Ovary (tissue), 7 donors: ENCODE measurements at regions not wholly inside any gene's neighbourhood (a gene's known extent, or its start where the extent isn't known, plus 50 kb on each side); places are given as distances from the start of the nearest gene placed in this dataset.

Experiments used
- DNase-seq, 5 donors: peaks; one replicate each; pipeline ENCODE4 v3.0.0-alpha.2; 2019 to 2020
- H3K27ac ChIP-seq, 2 donors: fragments of 200-600 bp; one replicate each; pipeline versions ENCODE4 v1.5.1 to v1.8.0; 2019 to 2022
- H3K27me3 ChIP-seq: fragments of 200-600 bp; one replicate; pipeline ENCODE4 v1.8.0; 2022
- H3K36me3 ChIP-seq: fragments of 200-600 bp; sonication (generic); one replicate; pipeline ENCODE4 v1.5.1; 2019
- H3K4me1 ChIP-seq: one replicate; pipeline ENCODE4 v1.8.1; 2013; ENCODE audit warnings: mild to moderate bottlenecking, moderate library complexity; ENCODE audit not compliant: insufficient read depth
- H3K4me3 ChIP-seq: fragments of 200-600 bp; sonication (generic); one replicate; pipeline ENCODE4 v1.5.1; 2017
- H3K9me3 ChIP-seq, 2 donors: fragments of 200-600 bp in 1 of 2; sonication (generic) in 1 of 2; one replicate each; pipeline versions ENCODE4 v1.5.1 to v1.8.1; 2013 to 2019; ENCODE audit warnings: mild to moderate bottlenecking in 1 of 2, moderate library complexity in 1 of 2
- EP300 ChIP-seq: sonication (generic); formaldehyde crosslinking; IDR thresholded peaks from one replicate; pipeline ENCODE4 v1.6.1; 2017; ENCODE audit warnings: antibody characterized with exemption
- POLR2A ChIP-seq: fragments of 450-650 bp; IDR thresholded peaks from one replicate; pipeline ENCODE4 v1.6.1; 2017; ENCODE audit warnings: antibody characterized with exemption, mild to moderate bottlenecking, moderate library complexity
- whole genome bisulfite sequencing, 3 donors: extraction: QIAGEN DNeasy Blood & Tissue Kit in 1 of 3; methylation state at CpG; one replicate each; pipeline versions ENCODE4 v1.1.5 to v1.1.7; 2013 to 2017; 5-methylcytosine and 5-hydroxymethylcytosine counted together
- intact Hi-C, 4 donors: fragments of 100-400 bp; cut with DNase I; formaldehyde crosslinking; loops; one replicate each; pipeline versions ENCODE4 v1.11.0 to v1.15.1; 2022 to 2023
- TF ChIP-seq, protein P1 (sequence below), 3 donors: fragments of 450-650 bp in 2 of 3; fragments of 200-600 bp in 1 of 3; IDR thresholded peaks; one replicate each; pipeline versions ENCODE4 v1.5.1 to v1.8.0; 2016 to 2022; ENCODE audit warnings: antibody characterized with exemption in 3 of 3, mild to moderate bottlenecking in 1 of 3
- donor health status: DM: no; HTN: no; CAD: no; lungs with moderate emphysema.
- donor health status: DM: no; HTN: no; CAD: no.
- donor health status: Bipolar disorder and iron deficiency.
- donor health status: DM: no; HTN: no; CAD: no.
- donor health status: DM: yes; HTN: yes; CAD: no.

DNA sequence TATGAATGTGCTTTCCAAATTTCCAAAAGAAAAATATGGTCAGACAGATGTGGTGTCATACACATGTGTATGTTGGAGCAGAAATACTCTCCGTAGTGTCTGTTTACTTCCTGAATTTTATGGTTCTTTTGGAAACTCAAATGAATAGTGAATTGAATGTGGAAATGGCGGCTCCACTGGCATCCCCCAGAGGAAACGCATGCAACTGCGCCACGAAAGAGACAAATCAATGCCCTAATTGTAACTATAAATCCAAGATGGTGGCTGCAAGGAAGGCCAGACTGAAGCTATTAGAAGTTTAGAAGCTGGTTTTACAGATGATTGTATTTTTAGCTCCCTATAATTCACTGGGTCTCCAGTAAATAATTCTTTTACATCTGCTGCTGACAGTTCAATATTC, 246.7 kb downstream of the FGFR2 start:
- intact Hi-C loops: no loop called here
- 91 to 97% (median 94%) methylated on average over 5 of the region's 5 CpGs for WGBS, 3 donors

DNA sequence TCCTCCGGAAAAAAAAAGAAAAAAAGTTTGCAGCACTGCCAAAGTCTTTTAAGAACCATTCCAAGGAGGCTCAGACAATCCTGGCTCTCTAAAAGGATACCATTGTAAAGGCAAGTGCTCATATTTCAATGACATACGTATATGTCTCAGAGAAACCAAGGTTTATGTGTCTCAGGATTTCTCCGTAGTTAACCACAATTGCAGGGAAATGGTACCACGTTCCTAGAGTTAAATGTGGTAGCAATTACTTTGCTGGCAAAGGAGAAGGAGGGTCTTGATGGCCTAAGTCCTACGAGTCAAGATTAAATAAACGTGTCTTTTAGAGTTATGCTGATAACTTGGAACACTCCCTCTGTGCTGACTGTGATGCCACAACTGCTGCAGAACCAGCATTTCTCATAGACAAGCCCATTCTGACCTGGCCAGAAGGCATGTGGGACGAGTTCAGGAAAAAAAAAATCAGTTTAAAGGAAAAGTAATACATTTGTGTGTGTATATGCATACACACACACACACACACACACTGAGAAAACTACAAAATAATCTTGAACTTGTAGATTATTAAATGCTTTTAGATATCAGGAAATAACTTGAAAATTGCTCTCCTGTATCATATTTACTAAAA, 245.9 kb downstream of the FGFR2 start:
- WGBS, 3 donors: 13 to 19% (median 17%) methylated on average over 7 of the region's 7 CpGs

More for the DNA sequence above, 246.7 kb downstream of the FGFR2 start:
- Histone ChIP-seq H3K27ac (no peak overlapping the region), H3K36me3 (no peaks in the 10 kb centered on the region), H3K4me3 (no peak overlapping the region), H3K4me1 (no peaks in the 10 kb centered on the region), H3K27me3 (no peaks in the 10 kb centered on the region), H3K9me3 (no peaks in the 10 kb centered on the region)
- DNase-seq: no peak
- TF ChIP-seq POLR2A: no peak
- no peak for TF ChIP-seq EP300
- TF ChIP-seq, protein P1, sequence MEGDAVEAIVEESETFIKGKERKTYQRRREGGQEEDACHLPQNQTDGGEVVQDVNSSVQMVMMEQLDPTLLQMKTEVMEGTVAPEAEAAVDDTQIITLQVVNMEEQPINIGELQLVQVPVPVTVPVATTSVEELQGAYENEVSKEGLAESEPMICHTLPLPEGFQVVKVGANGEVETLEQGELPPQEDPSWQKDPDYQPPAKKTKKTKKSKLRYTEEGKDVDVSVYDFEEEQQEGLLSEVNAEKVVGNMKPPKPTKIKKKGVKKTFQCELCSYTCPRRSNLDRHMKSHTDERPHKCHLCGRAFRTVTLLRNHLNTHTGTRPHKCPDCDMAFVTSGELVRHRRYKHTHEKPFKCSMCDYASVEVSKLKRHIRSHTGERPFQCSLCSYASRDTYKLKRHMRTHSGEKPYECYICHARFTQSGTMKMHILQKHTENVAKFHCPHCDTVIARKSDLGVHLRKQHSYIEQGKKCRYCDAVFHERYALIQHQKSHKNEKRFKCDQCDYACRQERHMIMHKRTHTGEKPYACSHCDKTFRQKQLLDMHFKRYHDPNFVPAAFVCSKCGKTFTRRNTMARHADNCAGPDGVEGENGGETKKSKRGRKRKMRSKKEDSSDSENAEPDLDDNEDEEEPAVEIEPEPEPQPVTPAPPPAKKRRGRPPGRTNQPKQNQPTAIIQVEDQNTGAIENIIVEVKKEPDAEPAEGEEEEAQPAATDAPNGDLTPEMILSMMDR (IDR thresholded peaks at IDR 0.05): no peak

DNA sequence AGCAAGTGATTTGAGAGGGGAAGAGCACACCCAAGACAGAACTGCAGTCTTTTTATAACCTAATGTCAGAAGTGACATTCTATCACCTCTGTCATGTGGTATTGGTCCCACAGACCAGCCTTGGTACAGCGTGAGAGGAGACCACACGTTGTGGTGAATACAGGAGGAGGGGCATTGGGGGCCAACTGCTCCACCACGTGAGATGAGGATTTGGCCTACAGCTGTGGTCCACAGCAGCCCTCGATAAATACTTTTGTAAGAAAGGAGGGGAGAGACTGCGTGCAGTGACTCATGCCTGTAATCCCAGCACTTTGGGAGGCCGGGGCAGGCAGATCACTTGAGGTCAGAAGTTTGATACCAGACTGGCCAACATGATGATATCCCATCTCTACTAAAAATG, 243.1 kb downstream of the FGFR2 start:
- H3K4me1 ChIP-seq: no peaks in the 10 kb centered on the region
- intact Hi-C loops: no loop called here
- no peak overlapping the region for H3K4me3 ChIP-seq
- TF ChIP-seq, protein P1 (IDR thresholded peaks at IDR 0.05): no peak
- TF ChIP-seq EP300 (no peak), POLR2A (no peak)
- DNase-seq: no peak
- no peaks in the 10 kb centered on the region for H3K36me3 ChIP-seq
- WGBS, 3 donors: 91 to 96% (median 93%) methylated on average over 6 of the region's 6 CpGs
- no peaks in the 10 kb centered on the region for H3K27me3 ChIP-seq
- H3K9me3 ChIP-seq: no peaks in the 10 kb centered on the region
- H3K27ac ChIP-seq: no peak overlapping the region

More for the DNA sequence above, 245.9 kb downstream of the FGFR2 start:
- no peaks in the 10 kb centered on the region for H3K9me3 ChIP-seq
- H3K4me3 ChIP-seq: no peak overlapping the region
- TF ChIP-seq EP300 (no peak), POLR2A (no peak)
- TF ChIP-seq, protein P1 (IDR thresholded peaks at IDR 0.05): no peak
- H3K27me3 ChIP-seq: no peaks in the 10 kb centered on the region
- H3K36me3 ChIP-seq: no peaks in the 10 kb centered on the region
- no peak overlapping the region for H3K27ac ChIP-seq
- no peaks in the 10 kb centered on the region for H3K4me1 ChIP-seq
- intact Hi-C loops: no loop called here
- no peak for DNase-seq

DNA sequence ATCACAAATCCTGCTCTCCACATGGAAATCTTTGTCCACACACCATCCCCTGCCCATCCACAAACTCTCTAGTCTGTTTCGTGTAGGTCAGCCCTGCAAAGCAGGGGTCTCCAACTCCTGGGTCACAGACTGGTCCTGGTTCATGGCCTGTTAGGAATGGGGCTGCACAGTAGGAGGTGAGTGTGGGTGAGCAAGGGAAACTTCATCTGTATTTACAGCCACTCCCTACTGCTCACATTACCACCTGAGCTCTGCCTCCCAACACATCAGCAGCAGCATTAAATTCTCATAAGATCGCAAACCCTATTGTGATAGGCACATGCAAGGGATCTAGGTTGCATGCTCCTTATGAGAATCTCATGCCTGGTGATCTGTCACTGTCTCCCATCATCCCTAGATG, 242.1 kb downstream of the FGFR2 start:
- Histone ChIP-seq H3K36me3 (no peaks in the 10 kb centered on the region), H3K4me1 (no peaks in the 10 kb centered on the region), H3K9me3 (no peaks in the 10 kb centered on the region), H3K4me3 (no peak overlapping the region), H3K27me3 (no peaks in the 10 kb centered on the region), H3K27ac (no peak overlapping the region)
- TF ChIP-seq, protein P1 (IDR thresholded peaks at IDR 0.05): no peak
- no peak for TF ChIP-seq EP300
- 89 to 91% (median 89%) methylated on average over 2 of the region's 2 CpGs for WGBS, 3 donors
- no peak for DNase-seq
- intact Hi-C loops: no loop called here
